Type B pancreatic cell (in vitro differentiated cells): ENCODE measurements at regions not wholly inside any gene's neighbourhood (a gene's known extent, or its start where the extent isn't known, plus 50 kb on each side); places are given as distances from the start of the nearest gene placed in this dataset.

Experiments
- DNase-seq: peaks from one replicate; pipeline ENCODE4 v3.0.0; 2021; ENCODE audit warnings: mixed read lengths; ENCODE audit not compliant: unreplicated experiment; ENCODE audit errors: extremely low spot score
- H3K27ac Mint-ChIP-seq: 2 replicates; pipeline ENCODE4 v1.8.0; 2021; ENCODE audit warnings: mild to moderate bottlenecking, mixed read lengths
- H3K27me3 Mint-ChIP-seq: 2 replicates; pipeline ENCODE4 v1.8.0; 2021; ENCODE audit warnings: mixed read lengths
- H3K36me3 Mint-ChIP-seq: 2 replicates; pipeline ENCODE4 v1.8.0; 2021; ENCODE audit warnings: mixed read lengths
- H3K4me1 Mint-ChIP-seq: one replicate; pipeline ENCODE4 v1.8.0; 2021; ENCODE audit warnings: mixed read lengths; ENCODE audit not compliant: unreplicated experiment
- H3K4me3 Mint-ChIP-seq: 2 replicates; pipeline ENCODE4 v1.8.0; 2021; ENCODE audit warnings: mild to moderate bottlenecking, mixed read lengths
- H3K9me3 Mint-ChIP-seq: 2 replicates; pipeline ENCODE4 v1.8.0; 2021; ENCODE audit warnings: mixed read lengths
- CTCF ChIP-seq: fragments of 200-600 bp; sonication (generic); conservative IDR thresholded peaks from 2 replicates; pipeline ENCODE4 v1.5.0; 2021; ENCODE audit warnings: antibody characterized with exemption, mild to moderate bottlenecking

GRCh38 chr14:87725318-87725717 is 267.7 kb downstream of the GALC start:
- TF ChIP-seq CTCF: no peak
- DNase-seq: no peak
- Mint-ChIP-seq H3K9me3 (no peaks in the 10 kb centered on the region), H3K27me3 (peaks cover 3% of the 10 kb centered on the region), H3K27ac (no peak overlapping the region), H3K4me3 (no peak overlapping the region), H3K36me3 (no peaks in the 10 kb centered on the region), H3K4me1 (no peaks in the 10 kb centered on the region)

DNA sequence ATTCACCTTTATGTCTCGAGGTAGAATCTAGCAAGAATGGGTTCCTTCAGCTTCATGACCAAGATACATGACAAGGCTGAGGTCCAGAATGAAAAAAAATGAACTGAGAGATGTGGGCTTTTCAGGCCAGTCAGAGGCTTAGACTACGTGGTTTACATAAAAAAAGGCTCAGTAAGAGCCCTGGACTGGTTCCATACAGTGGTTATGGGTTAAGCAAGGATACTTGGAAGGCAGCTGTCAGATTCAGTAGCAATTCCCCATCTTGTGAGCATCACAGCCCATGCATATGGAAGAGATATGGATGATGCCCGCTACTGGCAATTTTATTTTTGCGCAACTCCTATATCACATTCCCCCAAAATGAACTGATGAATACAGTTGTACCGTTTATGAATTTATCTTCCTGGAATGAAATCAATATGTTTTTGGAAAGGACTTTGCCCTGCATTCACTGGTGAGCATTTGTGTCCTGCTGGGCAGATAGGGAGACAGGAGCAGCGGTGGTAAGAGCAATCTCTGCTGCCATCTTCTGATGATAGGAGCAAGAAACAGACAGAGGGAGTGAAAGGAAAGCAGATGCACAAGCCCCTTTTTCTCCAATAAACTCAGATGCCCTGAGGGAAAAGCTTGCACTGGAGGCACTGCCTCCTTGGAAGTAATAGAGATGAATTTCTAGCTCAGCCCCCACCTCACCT is 280.4 kb downstream of the GALC start:
- no peak for DNase-seq
- H3K4me1 Mint-ChIP-seq: no peaks in the 10 kb centered on the region
- H3K27ac Mint-ChIP-seq: no peak overlapping the region
- no peak overlapping the region for H3K4me3 Mint-ChIP-seq
- H3K9me3 Mint-ChIP-seq: no peaks in the 10 kb centered on the region
- TF ChIP-seq CTCF: peak; percentile 33
- no peaks in the 10 kb centered on the region for H3K36me3 Mint-ChIP-seq
- peaks cover 13% of the 10 kb centered on the region for H3K27me3 Mint-ChIP-seq

GRCh38 chr14:87705439-87705896 is 287.5 kb downstream of the GALC start:
- H3K36me3 Mint-ChIP-seq: no peaks in the 10 kb centered on the region
- H3K27me3 Mint-ChIP-seq: no peaks in the 10 kb centered on the region
- TF ChIP-seq CTCF: no peak
- H3K4me1 Mint-ChIP-seq: peaks cover 10% of the 10 kb centered on the region
- H3K4me3 Mint-ChIP-seq: no peak overlapping the region
- no peak for DNase-seq
- peaks cover 9% of the 10 kb centered on the region for H3K9me3 Mint-ChIP-seq
- no peak overlapping the region for H3K27ac Mint-ChIP-seq

DNA sequence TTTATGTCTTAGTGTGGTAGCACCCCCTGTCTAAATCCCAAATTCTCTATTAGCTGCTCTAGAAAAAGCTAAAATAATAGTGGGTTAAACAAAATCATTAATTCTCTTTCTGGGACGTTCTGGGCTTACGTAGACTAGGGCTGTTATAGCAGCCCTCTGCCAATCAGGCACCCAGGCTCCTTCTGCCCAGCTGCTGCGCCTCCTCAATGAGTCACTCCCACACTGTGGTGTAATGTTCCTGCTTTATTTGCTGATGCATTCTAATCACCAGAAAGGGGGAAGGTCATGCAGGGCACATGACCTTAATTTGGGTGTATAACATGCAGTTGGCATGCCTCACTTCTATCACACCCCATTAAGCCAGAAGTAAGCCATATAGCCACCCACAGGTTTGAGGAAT is 294.5 kb downstream of the GALC start:
- H3K27me3 Mint-ChIP-seq: no peaks in the 10 kb centered on the region
- peaks cover 6% of the 10 kb centered on the region for H3K4me1 Mint-ChIP-seq
- peaks cover 9% of the 10 kb centered on the region for H3K9me3 Mint-ChIP-seq
- no peak overlapping the region for H3K27ac Mint-ChIP-seq
- no peak for TF ChIP-seq CTCF
- DNase-seq: no peak
- H3K4me3 Mint-ChIP-seq: no peak overlapping the region
- H3K36me3 Mint-ChIP-seq: no peaks in the 10 kb centered on the region

DNA sequence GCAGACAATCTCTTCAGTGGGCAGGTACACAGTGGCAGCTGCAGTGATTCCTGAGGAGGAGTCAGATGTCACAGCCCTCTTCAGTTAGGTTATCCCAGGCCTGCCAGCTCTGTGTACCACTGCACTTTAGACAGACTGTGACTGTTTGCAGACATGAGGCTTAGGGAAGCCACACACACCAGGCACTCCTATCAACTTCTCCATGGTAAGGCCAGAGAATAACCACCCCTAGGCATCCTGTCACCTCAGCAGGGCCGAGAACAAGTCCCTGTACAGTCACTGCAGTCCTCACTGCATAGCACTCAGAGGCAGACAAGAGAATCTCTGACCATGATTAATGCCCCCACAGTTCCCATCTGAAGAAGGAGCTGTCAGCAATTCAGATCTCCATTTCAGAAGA is 296.5 kb downstream of the GALC start:
- H3K27me3 Mint-ChIP-seq: no peaks in the 10 kb centered on the region
- no peak for DNase-seq
- no peak overlapping the region for H3K4me3 Mint-ChIP-seq
- H3K9me3 Mint-ChIP-seq: no peaks in the 10 kb centered on the region
- TF ChIP-seq CTCF: no peak
- no peaks in the 10 kb centered on the region for H3K36me3 Mint-ChIP-seq
- no peak overlapping the region for H3K27ac Mint-ChIP-seq
- H3K4me1 Mint-ChIP-seq: peaks cover 6% of the 10 kb centered on the region
